HepG2 (cell line): ENCODE measurements at regions not wholly inside any gene's neighbourhood (a gene's known extent, or its start where the extent isn't known, plus 50 kb on each side); places are given as distances from the start of the nearest gene placed in this dataset.

ENCODE experiments used
- CEBPG ChIP-seq: IDR thresholded peaks from 2 replicates; pipeline ENCODE4 v1.6.1; 2016
- ELF3 ChIP-seq: IDR thresholded peaks from 2 replicates; pipeline ENCODE4 v1.6.1; 2016; ENCODE audit warnings: missing genetic modification reagents, missing compliant biosample characterization
- FOSL2 ChIP-seq: sonication (generic); formaldehyde crosslinking; IDR thresholded peaks from 2 replicates; pipeline ENCODE4 v1.4.0; 2020; ENCODE audit warnings: missing genetic modification reagents
- FOXA1 ChIP-seq, 2 experiments: fragments of 450-650 bp in 1 of 2; sonication (generic) in 1 of 2; formaldehyde crosslinking in 1 of 2; IDR thresholded peaks; 2 replicates each; pipeline versions ENCODE4 v1.4.0 to v1.6.1; 2016 to 2020; ENCODE audit warnings: missing genetic modification reagents in 1 of 2
- FOXM1 ChIP-seq: sonication (generic); formaldehyde crosslinking; IDR thresholded peaks from 2 replicates; pipeline ENCODE4 v1.5.0; 2020; ENCODE audit warnings: missing genetic modification reagents
- GABPA ChIP-seq, 2 experiments: IDR thresholded peaks; 2 replicates each; pipeline ENCODE4 v1.6.1; 2011 to 2016; ENCODE audit warnings: low read depth in 2 of 2, low read length in 1 of 2, missing biosample characterization in 1 of 2, missing genetic modification characterization in 1 of 2
- IKZF4 ChIP-seq: sonication (generic); formaldehyde crosslinking; IDR thresholded peaks from 2 replicates; pipeline ENCODE4 v1.5.1; 2020; ENCODE audit warnings: borderline replicate concordance, mild to moderate bottlenecking, low read depth, missing genetic modification reagents; ENCODE audit errors: not compliant biosample characterization
- NR2F1 ChIP-seq, 2 experiments: fragments of 450-650 bp in 1 of 2; formaldehyde crosslinking in 1 of 2; IDR thresholded peaks; 2 replicates each; pipeline versions ENCODE4 v1.5.0 to v1.6.1; 2016 to 2020; ENCODE audit warnings: mild to moderate bottlenecking in 1 of 2, missing compliant biosample characterization in 1 of 2, missing genetic modification reagents in 1 of 2, moderate library complexity in 1 of 2
- POGZ ChIP-seq: sonication (generic); formaldehyde crosslinking; IDR thresholded peaks from 2 replicates; pipeline ENCODE4 v1.4.0; 2020; ENCODE audit warnings: mild to moderate bottlenecking, missing genetic modification reagents
- RARA ChIP-seq: IDR thresholded peaks from 2 replicates; pipeline ENCODE4 v1.6.1; 2016; ENCODE audit warnings: missing genetic modification reagents, missing compliant biosample characterization
- REPIN1 ChIP-seq: sonication (generic); formaldehyde crosslinking; IDR thresholded peaks from 2 replicates; pipeline ENCODE4 v1.8.0; 2022; ENCODE audit warnings: missing genetic modification reagents, low read depth, mild to moderate bottlenecking, borderline replicate concordance
- SAP130 ChIP-seq: IDR thresholded peaks from 2 replicates; pipeline ENCODE4 v1.6.1; 2016; ENCODE audit warnings: low read depth
- TMF1 ChIP-seq: sonication (generic); formaldehyde crosslinking; IDR thresholded peaks from 2 replicates; pipeline ENCODE4 v1.8.1; 2022; ENCODE audit warnings: low read depth, missing genetic modification reagents
- ZBTB8A ChIP-seq: sonication (generic); formaldehyde crosslinking; IDR thresholded peaks from 2 replicates; pipeline ENCODE4 v1.4.0; 2020; ENCODE audit warnings: mild to moderate bottlenecking, low read depth, missing genetic modification reagents, borderline replicate concordance
- ZNF101 ChIP-seq: sonication (generic); formaldehyde crosslinking; IDR thresholded peaks from 2 replicates; pipeline ENCODE4 v1.4.0; 2020; ENCODE audit warnings: mild to moderate bottlenecking, low read depth, missing genetic modification reagents, borderline replicate concordance
- ZNF292 ChIP-seq: sonication (generic); formaldehyde crosslinking; IDR thresholded peaks from 2 replicates; pipeline ENCODE4 v1.8.1; 2022; ENCODE audit warnings: mild to moderate bottlenecking, low read depth, missing genetic modification reagents, borderline replicate concordance
- ZNF3 ChIP-seq: IDR thresholded peaks from 2 replicates; pipeline ENCODE4 v1.7.0; 2017; ENCODE audit warnings: inconsistent platforms
- ZNF331 ChIP-seq: sonication (generic); formaldehyde crosslinking; IDR thresholded peaks from 2 replicates; pipeline ENCODE4 v1.4.0; 2020; ENCODE audit warnings: missing genetic modification reagents
- TF ChIP-seq, protein P1 (sequence below): IDR thresholded peaks from 2 replicates; pipeline ENCODE4 v1.6.1; 2016; ENCODE audit warnings: low read depth, control low read depth
- TF ChIP-seq, protein P2 (sequence below): fragments of 450-650 bp; IDR thresholded peaks from 2 replicates; pipeline ENCODE4 v1.6.1; 2016
- TF ChIP-seq, protein P3 (sequence below): sonication (generic); formaldehyde crosslinking; IDR thresholded peaks from 2 replicates; pipeline ENCODE4 v1.5.1; 2020; ENCODE audit warnings: missing genetic modification reagents, mild to moderate bottlenecking, borderline replicate concordance
- TF ChIP-seq, protein P4 (sequence below): sonication (generic); formaldehyde crosslinking; IDR thresholded peaks from 2 replicates; pipeline ENCODE4 v1.4.0; 2020; ENCODE audit warnings: missing genetic modification reagents

DNA sequence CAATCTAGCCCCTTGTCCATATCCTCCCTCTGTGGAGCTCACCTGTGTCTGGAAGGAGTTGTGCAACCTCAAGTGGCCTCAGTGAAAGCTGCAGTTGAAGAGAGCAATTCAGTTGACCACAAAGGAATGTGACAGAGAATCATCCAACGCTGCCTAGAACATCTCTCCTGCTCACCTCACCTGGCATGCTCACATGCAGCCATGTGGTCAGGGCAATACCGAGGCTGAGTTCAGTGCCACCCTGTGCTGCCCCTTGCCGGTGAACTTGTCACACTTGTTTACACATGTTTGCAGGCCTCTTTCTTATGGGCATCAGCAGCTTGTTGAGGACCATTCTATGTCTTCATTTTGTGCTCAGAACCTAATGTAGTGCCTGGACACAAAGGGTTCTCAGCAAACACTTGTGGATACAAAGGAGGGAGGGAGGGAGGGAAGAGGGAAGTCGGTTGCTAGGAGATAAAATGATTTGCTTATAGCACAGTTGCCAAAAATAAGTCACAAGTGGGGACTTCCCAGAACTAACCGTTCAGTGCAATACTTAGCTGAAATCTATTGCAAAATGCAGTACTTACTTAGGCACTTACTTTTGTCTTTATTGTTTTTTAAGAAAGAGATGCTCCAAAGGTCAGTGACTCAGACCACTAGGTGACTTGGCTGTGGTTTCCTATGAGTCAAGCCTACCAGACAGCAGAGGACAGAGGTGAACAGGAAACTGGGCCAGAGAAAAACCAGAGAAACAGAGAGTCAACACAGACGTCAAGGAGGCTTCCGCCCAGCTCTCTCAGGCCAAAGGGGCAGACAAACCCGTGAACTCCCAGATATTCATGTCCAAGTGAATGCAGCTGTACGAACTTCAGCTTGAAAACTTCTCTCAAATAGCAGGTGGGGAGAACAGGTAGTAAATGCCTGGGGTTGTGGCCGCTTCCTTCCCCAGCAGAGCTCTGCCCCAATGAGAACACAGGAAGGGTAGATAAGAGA lies 227.8 kb upstream of the CTNNB1 start (continued):
- TF ChIP-seq POGZ (CRISPR knock-in tag), result no peak
- TF ChIP-seq FOSL2, result peak; percentile 79
- TF ChIP-seq ZNF101 (CRISPR knock-in tag), result no peak
- no peak for TF ChIP-seq ZNF3
- no peak for TF ChIP-seq FOXA1 (IDR thresholded peaks at IDR 0.05)
- peak; percentile 41; the same call in 1 of the 2 replicates for TF ChIP-seq FOXA1 (CRISPR knock-in tag; IDR thresholded peaks at IDR 0.05)
- TF ChIP-seq, protein P1, sequence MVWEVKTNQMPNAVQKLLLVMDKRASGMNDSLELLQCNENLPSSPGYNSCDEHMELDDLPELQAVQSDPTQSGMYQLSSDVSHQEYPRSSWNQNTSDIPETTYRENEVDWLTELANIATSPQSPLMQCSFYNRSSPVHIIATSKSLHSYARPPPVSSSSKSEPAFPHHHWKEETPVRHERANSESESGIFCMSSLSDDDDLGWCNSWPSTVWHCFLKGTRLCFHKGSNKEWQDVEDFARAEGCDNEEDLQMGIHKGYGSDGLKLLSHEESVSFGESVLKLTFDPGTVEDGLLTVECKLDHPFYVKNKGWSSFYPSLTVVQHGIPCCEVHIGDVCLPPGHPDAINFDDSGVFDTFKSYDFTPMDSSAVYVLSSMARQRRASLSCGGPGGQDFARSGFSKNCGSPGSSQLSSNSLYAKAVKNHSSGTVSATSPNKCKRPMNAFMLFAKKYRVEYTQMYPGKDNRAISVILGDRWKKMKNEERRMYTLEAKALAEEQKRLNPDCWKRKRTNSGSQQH (CRISPR knock-in tag), result no peak
- TF ChIP-seq GABPA (IDR thresholded peaks at IDR 0.05; ENCODE audit: low read depth, low read length), result peak; percentile 19; the same call in 1 of the 2 replicates
- peak; percentile 83 for TF ChIP-seq GABPA (CRISPR knock-in tag; IDR thresholded peaks at IDR 0.05; ENCODE audit: low read depth)
- no peak for TF ChIP-seq SAP130
- 0 out of 4 replicates have a peak, but pooled peaks of 1 of the 2 experiments have one; percentile 32 for TF ChIP-seq NR2F1 (CRISPR knock-in tag; IDR thresholded peaks at IDR 0.05)
- TF ChIP-seq ZNF331 (CRISPR knock-in tag), result no peak
- no peak for TF ChIP-seq ZBTB8A
- TF ChIP-seq, protein P2, sequence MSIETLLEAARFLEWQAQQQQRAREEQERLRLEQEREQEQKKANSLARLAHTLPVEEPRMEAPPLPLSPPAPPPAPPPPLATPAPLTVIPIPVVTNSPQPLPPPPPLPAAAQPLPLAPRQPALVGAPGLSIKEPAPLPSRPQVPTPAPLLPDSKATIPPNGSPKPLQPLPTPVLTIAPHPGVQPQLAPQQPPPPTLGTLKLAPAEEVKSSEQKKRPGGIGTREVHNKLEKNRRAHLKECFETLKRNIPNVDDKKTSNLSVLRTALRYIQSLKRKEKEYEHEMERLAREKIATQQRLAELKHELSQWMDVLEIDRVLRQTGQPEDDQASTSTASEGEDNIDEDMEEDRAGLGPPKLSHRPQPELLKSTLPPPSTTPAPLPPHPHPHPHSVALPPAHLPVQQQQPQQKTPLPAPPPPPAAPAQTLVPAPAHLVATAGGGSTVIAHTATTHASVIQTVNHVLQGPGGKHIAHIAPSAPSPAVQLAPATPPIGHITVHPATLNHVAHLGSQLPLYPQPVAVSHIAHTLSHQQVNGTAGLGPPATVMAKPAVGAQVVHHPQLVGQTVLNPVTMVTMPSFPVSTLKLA, result no peak
- TF ChIP-seq ZNF292 (CRISPR knock-in tag), result no peak
- no peak for TF ChIP-seq REPIN1 (CRISPR knock-in tag)
- TF ChIP-seq FOXM1 (CRISPR knock-in tag), result no peak
- TF ChIP-seq, protein P3, sequence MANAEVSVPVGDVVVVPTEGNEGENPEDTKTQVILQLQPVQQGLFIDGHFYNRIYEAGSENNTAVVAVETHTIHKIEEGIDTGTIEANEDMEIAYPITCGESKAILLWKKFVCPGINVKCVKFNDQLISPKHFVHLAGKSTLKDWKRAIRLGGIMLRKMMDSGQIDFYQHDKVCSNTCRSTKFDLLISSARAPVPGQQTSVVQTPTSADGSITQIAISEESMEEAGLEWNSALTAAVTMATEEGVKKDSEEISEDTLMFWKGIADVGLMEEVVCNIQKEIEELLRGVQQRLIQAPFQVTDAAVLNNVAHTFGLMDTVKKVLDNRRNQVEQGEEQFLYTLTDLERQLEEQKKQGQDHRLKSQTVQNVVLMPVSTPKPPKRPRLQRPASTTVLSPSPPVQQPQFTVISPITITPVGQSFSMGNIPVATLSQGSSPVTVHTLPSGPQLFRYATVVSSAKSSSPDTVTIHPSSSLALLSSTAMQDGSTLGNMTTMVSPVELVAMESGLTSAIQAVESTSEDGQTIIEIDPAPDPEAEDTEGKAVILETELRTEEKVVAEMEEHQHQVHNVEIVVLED (CRISPR knock-in tag), result no peak
- TF ChIP-seq, protein P4, sequence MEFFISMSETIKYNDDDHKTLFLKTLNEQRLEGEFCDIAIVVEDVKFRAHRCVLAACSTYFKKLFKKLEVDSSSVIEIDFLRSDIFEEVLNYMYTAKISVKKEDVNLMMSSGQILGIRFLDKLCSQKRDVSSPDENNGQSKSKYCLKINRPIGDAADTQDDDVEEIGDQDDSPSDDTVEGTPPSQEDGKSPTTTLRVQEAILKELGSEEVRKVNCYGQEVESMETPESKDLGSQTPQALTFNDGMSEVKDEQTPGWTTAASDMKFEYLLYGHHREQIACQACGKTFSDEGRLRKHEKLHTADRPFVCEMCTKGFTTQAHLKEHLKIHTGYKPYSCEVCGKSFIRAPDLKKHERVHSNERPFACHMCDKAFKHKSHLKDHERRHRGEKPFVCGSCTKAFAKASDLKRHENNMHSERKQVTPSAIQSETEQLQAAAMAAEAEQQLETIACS (CRISPR knock-in tag), result no peak
- no peak for TF ChIP-seq TMF1
- 0 out of 2 replicates have a peak, but pooled peaks have one; percentile 7 for TF ChIP-seq CEBPG (CRISPR knock-in tag)
- no peak for TF ChIP-seq IKZF4 (CRISPR knock-in tag)
- TF ChIP-seq ELF3 (CRISPR knock-in tag), result peak; percentile 71; the same call in 1 of the 2 replicates
- peak; percentile 59; the same call in 1 of the 2 replicates for TF ChIP-seq RARA (CRISPR knock-in tag)
